Stimulated activated CD4-positive, alpha-beta T cell treated with anti-CD3 and anti-CD28 coated beads, Interleukin-15, amount 100 ng/mL, for 48 hours (primary cell): ENCODE measurements at regions not wholly inside any gene's neighbourhood (a gene's known extent, or its start where the extent isn't known, plus 50 kb on each side); places are given as distances from the start of the nearest gene placed in this dataset.

Experiments used
- DNase-seq, 2 donors: peaks; one replicate each; pipeline ENCODE4 v3.0.0-alpha.2; 2020; ENCODE audit warnings: low read depth in 2 of 2

GRCh38 chr4:146998157-146998556 is 52.5 kb upstream of the TTC29 start:
- DNase-seq = no peak

- no peak for DNase-seq
Observed at GRCh38 chr4:147003956-147004809, 58.5 kb upstream of the TTC29 start.

- DNase-seq = no peak
Observed at GRCh38 chr4:147006229-147006628, 60.6 kb upstream of the TTC29 start.

- no peak for DNase-seq
Observed at GRCh38 chr4:147009875-147010274, 64.2 kb upstream of the TTC29 start.

GRCh38 chr4:147011411-147011810 is 65.7 kb upstream of the TTC29 start:
- no peak for DNase-seq

- DNase-seq = no peak
Observed at GRCh38 chr4:147012059-147012707, 66.5 kb upstream of the TTC29 start.

- DNase-seq = no peak
Observed at GRCh38 chr4:147014946-147015345, 69.3 kb upstream of the TTC29 start.

- no peak for DNase-seq
Observed at GRCh38 chr4:147015491-147015890, 69.8 kb upstream of the TTC29 start.

GRCh38 chr4:147017081-147017480 is 71.4 kb upstream of the TTC29 start:
- DNase-seq = no peak

- DNase-seq = peak; percentile 17 to 30
Observed at GRCh38 chr4:147019091-147019490, 73.4 kb upstream of the TTC29 start.

- no peak for DNase-seq
Observed at GRCh38 chr4:147020456-147020855, 74.8 kb upstream of the TTC29 start.

- DNase-seq = no peak
Observed at GRCh38 chr4:147025042-147025441, 79.4 kb upstream of the TTC29 start.

GRCh38 chr4:147029296-147029695 is 83.6 kb upstream of the TTC29 start:
- no peak for DNase-seq

GRCh38 chr4:147034372-147034771 is 88.7 kb upstream of the TTC29 start:
- DNase-seq = no peak

GRCh38 chr4:147037069-147037468 is 91.4 kb upstream of the TTC29 start:
- DNase-seq = no peak

GRCh38 chr4:147039976-147040575 is 94.4 kb upstream of the TTC29 start:
- no peak for DNase-seq

- no peak for DNase-seq
Observed at GRCh38 chr4:147040874-147041273, 95.2 kb upstream of the TTC29 start.

GRCh38 chr4:147041376-147041775 is 95.7 kb upstream of the TTC29 start:
- no peak for DNase-seq

GRCh38 chr4:147042046-147042445 is 96.4 kb upstream of the TTC29 start:
- DNase-seq = no peak

GRCh38 chr4:147044241-147044640 is 98.6 kb upstream of the TTC29 start:
- DNase-seq = no peak

- no peak for DNase-seq
Observed at GRCh38 chr4:147049946-147050345, 104.3 kb upstream of the TTC29 start.

GRCh38 chr4:147050356-147050765 is 104.7 kb upstream of the TTC29 start:
- no peak for DNase-seq

- DNase-seq = no peak
Observed at GRCh38 chr4:147052361-147052760, 106.7 kb upstream of the TTC29 start.
